Neural progenitor cell (in vitro differentiated cells): ENCODE measurements at regions not wholly inside any gene's neighbourhood (a gene's known extent, or its start where the extent isn't known, plus 50 kb on each side); places are given as distances from the start of the nearest gene placed in this dataset.

ENCODE experiments used
- DNase-seq: peaks from one replicate; pipeline ENCODE4 v3.0.0-alpha.2; 2016; ENCODE audit warnings: low spot score
- H2AFZ ChIP-seq: fragments of 200-600 bp; sonication (generic); replicated peaks from 2 replicates; pipeline ENCODE4 v1.6.1; 2016; ENCODE audit warnings: antibody characterized with exemption
- H3F3A ChIP-seq: fragments of 200-600 bp; sonication (generic); 2 replicates; pipeline ENCODE4 v1.6.1; 2016; ENCODE audit warnings: antibody characterized with exemption, low read depth
- H3K27ac ChIP-seq: fragments of 200-600 bp; sonication (generic); 2 replicates; pipeline ENCODE4 v1.5.1; 2016; ENCODE audit warnings: mild to moderate bottlenecking
- H3K27me3 ChIP-seq: fragments of 200-600 bp; sonication (generic); 2 replicates; pipeline ENCODE4 v1.6.1; 2016; ENCODE audit warnings: mild to moderate bottlenecking, moderate library complexity
- H3K36me3 ChIP-seq: fragments of 200-600 bp; sonication (generic); 2 replicates; pipeline ENCODE4 v1.5.1; 2016
- H3K4me1 ChIP-seq: fragments of 200-600 bp; sonication (generic); 2 replicates; pipeline ENCODE4 v1.6.1; 2016; ENCODE audit warnings: mixed run types
- H3K4me2 ChIP-seq: fragments of 200-600 bp; sonication (generic); 2 replicates; pipeline ENCODE4 v1.6.1; 2016
- H3K4me3 ChIP-seq: fragments of 200-600 bp; sonication (generic); 2 replicates; pipeline ENCODE4 v1.5.1; 2016
- H3K79me2 ChIP-seq: fragments of 200-600 bp; sonication (generic); 2 replicates; pipeline ENCODE4 v1.6.1; 2016; ENCODE audit warnings: low read depth
- H3K9ac ChIP-seq: fragments of 200-600 bp; sonication (generic); 2 replicates; pipeline ENCODE4 v1.6.1; 2016
- H3K9me3 ChIP-seq: fragments of 200-600 bp; sonication (generic); 2 replicates; pipeline ENCODE4 v1.5.1; 2016; ENCODE audit warnings: low read depth
- H4K20me1 ChIP-seq: fragments of 200-600 bp; sonication (generic); 2 replicates; pipeline ENCODE4 v1.6.1; 2016; ENCODE audit warnings: low read depth
- H3K27ac Mint-ChIP-seq: 3 replicates; pipeline ENCODE4 v1.8.0; 2021; ENCODE audit warnings: mixed read lengths
- H3K27me3 Mint-ChIP-seq: 2 replicates; pipeline ENCODE4 v1.8.0; 2022; ENCODE audit warnings: low read depth, mild to moderate bottlenecking, inconsistent platforms, moderate library complexity, mixed read lengths; ENCODE audit not compliant: insufficient read depth
- H3K36me3 Mint-ChIP-seq: 3 replicates; pipeline ENCODE4 v1.8.0; 2021; ENCODE audit warnings: mixed read lengths
- H3K4me1 Mint-ChIP-seq: 3 replicates; pipeline ENCODE4 v1.8.0; 2021; ENCODE audit warnings: mixed read lengths
- H3K4me3 Mint-ChIP-seq: 3 replicates; pipeline ENCODE4 v1.8.0; 2021; ENCODE audit warnings: mild to moderate bottlenecking, moderate library complexity, mixed read lengths
- H3K9me3 Mint-ChIP-seq: 3 replicates; pipeline ENCODE4 v1.8.0; 2020; ENCODE audit warnings: mixed read lengths
- CTCF ChIP-seq: fragments of 200-600 bp; sonication (generic); IDR thresholded peaks from 2 replicates; pipeline ENCODE4 v1.5.1; 2017; ENCODE audit warnings: antibody characterized with exemption, mild to moderate bottlenecking
- EZH2 ChIP-seq: fragments of 200-600 bp; sonication (generic); IDR thresholded peaks from 2 replicates; pipeline ENCODE4 v1.6.1; 2017; ENCODE audit warnings: antibody characterized with exemption, mild to moderate bottlenecking, moderate library complexity
- EZH2phosphoT487 ChIP-seq: fragments of 200-600 bp; sonication (generic); IDR thresholded peaks from 2 replicates; pipeline ENCODE4 v1.6.1; 2017; ENCODE audit warnings: antibody characterized with exemption

- H3F3A ChIP-seq = no peaks in the 10 kb centered on the region
- H3K4me1 Mint-ChIP-seq = no peaks in the 10 kb centered on the region
- no peaks in the 10 kb centered on the region for H3K36me3 Mint-ChIP-seq
- H3K9me3 ChIP-seq = no peaks in the 10 kb centered on the region
- H3K4me1 ChIP-seq = no peaks in the 10 kb centered on the region
- H3K4me2 ChIP-seq = no peak overlapping the region
- H3K36me3 ChIP-seq = no peaks in the 10 kb centered on the region
- H3K27me3 Mint-ChIP-seq = no peaks in the 10 kb centered on the region
- no peak overlapping the region for H2AFZ ChIP-seq
- H3K9me3 Mint-ChIP-seq = no peaks in the 10 kb centered on the region
- no peak overlapping the region for H3K4me3 Mint-ChIP-seq
- H3K9ac ChIP-seq = no peak overlapping the region
- no peak overlapping the region for H3K27ac ChIP-seq
- H3K27ac Mint-ChIP-seq = no peak overlapping the region
- no peaks in the 10 kb centered on the region for H3K27me3 ChIP-seq
- H3K4me3 ChIP-seq = no peak overlapping the region
- DNase-seq = no peak
- TF ChIP-seq EZH2 (no peak), EZH2phosphoT487 (no peak), CTCF (no peak)
- H3K79me2 ChIP-seq = no peaks in the 10 kb centered on the region
- no peaks in the 10 kb centered on the region for H4K20me1 ChIP-seq
These were observed 1489.7 kb upstream of the SEL1L start for GRCh38 chr14:83023369-83023768.

- Mint-ChIP-seq H3K4me1 (no peaks in the 10 kb centered on the region), H3K27me3 (peaks cover 2% of the 10 kb centered on the region), H3K9me3 (no peaks in the 10 kb centered on the region), H3K36me3 (no peaks in the 10 kb centered on the region), H3K27ac (no peak overlapping the region), H3K4me3 (no peak overlapping the region)
- no peak for TF ChIP-seq EZH2phosphoT487
- H3F3A ChIP-seq = no peaks in the 10 kb centered on the region
- H3K36me3 ChIP-seq = no peaks in the 10 kb centered on the region
- H3K4me2 ChIP-seq = no peak overlapping the region
- H3K27me3 ChIP-seq = no peaks in the 10 kb centered on the region
- H3K9me3 ChIP-seq = no peaks in the 10 kb centered on the region
- no peak overlapping the region for H3K9ac ChIP-seq
- H3K4me3 ChIP-seq = no peak overlapping the region
- H3K27ac ChIP-seq = no peak overlapping the region
- no peaks in the 10 kb centered on the region for H3K79me2 ChIP-seq
- no peak overlapping the region for H2AFZ ChIP-seq
- no peaks in the 10 kb centered on the region for H4K20me1 ChIP-seq
- DNase-seq = no peak
- no peaks in the 10 kb centered on the region for H3K4me1 ChIP-seq
These were observed 1507.6 kb upstream of the SEL1L start for GRCh38 chr14:83041224-83041623.

- H3K27me3 ChIP-seq = no peaks in the 10 kb centered on the region
- H3K4me1 ChIP-seq = no peaks in the 10 kb centered on the region
- H4K20me1 ChIP-seq = no peaks in the 10 kb centered on the region
- H3K36me3 ChIP-seq = no peaks in the 10 kb centered on the region
- no peaks in the 10 kb centered on the region for H3K79me2 ChIP-seq
- H3K27ac ChIP-seq = no peak overlapping the region
- no peak for TF ChIP-seq EZH2phosphoT487
- TF ChIP-seq EZH2 = no peak
- no peak for TF ChIP-seq CTCF
- H3K4me3 ChIP-seq = no peak overlapping the region
- H3K9me3 Mint-ChIP-seq = no peaks in the 10 kb centered on the region
- no peak overlapping the region for H2AFZ ChIP-seq
- H3K4me1 Mint-ChIP-seq = no peaks in the 10 kb centered on the region
- H3K4me3 Mint-ChIP-seq = no peak overlapping the region
- no peaks in the 10 kb centered on the region for H3K9me3 ChIP-seq
- H3K9ac ChIP-seq = no peak overlapping the region
- no peak for DNase-seq
- H3K27ac Mint-ChIP-seq = no peak overlapping the region
- no peaks in the 10 kb centered on the region for H3F3A ChIP-seq
- H3K27me3 Mint-ChIP-seq = peaks cover 6% of the 10 kb centered on the region
- H3K4me2 ChIP-seq = no peak overlapping the region
- no peaks in the 10 kb centered on the region for H3K36me3 Mint-ChIP-seq
These were observed 1509.2 kb upstream of the SEL1L start for GRCh38 chr14:83042858-83043257.

- H3K4me2 ChIP-seq = no peak overlapping the region
- H3K36me3 Mint-ChIP-seq = no peaks in the 10 kb centered on the region
- H3F3A ChIP-seq = no peaks in the 10 kb centered on the region
- no peak overlapping the region for H3K27ac Mint-ChIP-seq
- H3K27me3 Mint-ChIP-seq = peaks cover 6% of the 10 kb centered on the region
- H3K27ac ChIP-seq = no peak overlapping the region
- DNase-seq = no peak
- H4K20me1 ChIP-seq = no peaks in the 10 kb centered on the region
- H3K9me3 ChIP-seq = no peaks in the 10 kb centered on the region
- H2AFZ ChIP-seq = no peak overlapping the region
- H3K79me2 ChIP-seq = no peaks in the 10 kb centered on the region
- no peaks in the 10 kb centered on the region for H3K4me1 Mint-ChIP-seq
- no peak overlapping the region for H3K4me3 ChIP-seq
- no peaks in the 10 kb centered on the region for H3K27me3 ChIP-seq
- no peak overlapping the region for H3K4me3 Mint-ChIP-seq
- no peak overlapping the region for H3K9ac ChIP-seq
- no peaks in the 10 kb centered on the region for H3K36me3 ChIP-seq
- no peaks in the 10 kb centered on the region for H3K9me3 Mint-ChIP-seq
- no peaks in the 10 kb centered on the region for H3K4me1 ChIP-seq
- no peak for TF ChIP-seq CTCF
- TF ChIP-seq EZH2 = no peak
- no peak for TF ChIP-seq EZH2phosphoT487
These were observed 1510.3 kb upstream of the SEL1L start for GRCh38 chr14:83044001-83044400.
